DOHH2 (cell line): ENCODE measurements at regions not wholly inside any gene's neighbourhood (a gene's known extent, or its start where the extent isn't known, plus 50 kb on each side); places are given as distances from the start of the nearest gene placed in this dataset.

Experiments used
- H3F3A ChIP-seq: fragments of 200-600 bp; sonication (generic), shearing (Covaris generic); 2 replicates; pipeline ENCODE4 v1.6.0; 2016; ENCODE audit warnings: antibody characterized with exemption, mild to moderate bottlenecking; ENCODE audit not compliant: control insufficient read depth, insufficient read depth
- H3K27ac ChIP-seq: fragments of 200-600 bp; sonication (generic); 2 replicates; pipeline ENCODE4 v1.5.1; 2014; ENCODE audit warnings: low read depth, mild to moderate bottlenecking, low read length, moderate library complexity
- H3K27me3 ChIP-seq: fragments of 200-600 bp; sonication (generic); 2 replicates; pipeline ENCODE4 v1.6.1; 2014; ENCODE audit warnings: mild to moderate bottlenecking, low read length, mixed read lengths; ENCODE audit not compliant: control insufficient read depth
- H3K36me3 ChIP-seq: fragments of 200-600 bp; sonication (generic); 2 replicates; pipeline ENCODE4 v1.6.1; 2014; ENCODE audit warnings: mild to moderate bottlenecking, low read length, moderate library complexity, mixed read lengths; ENCODE audit not compliant: control insufficient read depth
- H3K4me1 ChIP-seq: fragments of 200-600 bp; sonication (generic); 2 replicates; pipeline ENCODE4 v1.6.1; 2014; ENCODE audit warnings: mild to moderate bottlenecking, low read length, mixed read lengths; ENCODE audit not compliant: control insufficient read depth
- H3K4me2 ChIP-seq: fragments of 200-600 bp; sonication (generic); 2 replicates; pipeline ENCODE4 v1.6.0; 2014; ENCODE audit warnings: mild to moderate bottlenecking, low read length, moderate library complexity
- H3K4me3 ChIP-seq: fragments of 200-600 bp; sonication (generic); 2 replicates; pipeline ENCODE4 v1.5.1; 2014; ENCODE audit warnings: mild to moderate bottlenecking, low read length, mixed read lengths
- H3K79me2 ChIP-seq: fragments of 200-600 bp; sonication (generic); 2 replicates; pipeline ENCODE4 v1.6.1; 2014; ENCODE audit warnings: mild to moderate bottlenecking, low read length, mixed read lengths; ENCODE audit not compliant: control insufficient read depth
- H3K9me2 ChIP-seq: fragments of 200-600 bp; sonication (generic); replicated peaks from 2 replicates; pipeline ENCODE4 v1.6.1; 2014; ENCODE audit warnings: mild to moderate bottlenecking, low read length, mixed read lengths; ENCODE audit not compliant: control insufficient read depth
- H3K9me3 ChIP-seq: fragments of 200-600 bp; sonication (generic); 2 replicates; pipeline ENCODE4 v1.6.1; 2014; ENCODE audit warnings: antibody characterized with exemption, low read length, mixed read lengths; ENCODE audit not compliant: control insufficient read depth, insufficient read depth
- H4K20me1 ChIP-seq: fragments of 200-600 bp; sonication (generic); 2 replicates; pipeline ENCODE4 v1.6.0; 2014; ENCODE audit warnings: low read depth, mild to moderate bottlenecking, antibody characterized with exemption, low read length, moderate library complexity; ENCODE audit not compliant: control insufficient read depth, insufficient read depth
- CTCF ChIP-seq: fragments of 200-600 bp; sonication (generic); IDR thresholded peaks from one replicate; pipeline ENCODE4 v1.5.1; 2014; ENCODE audit warnings: antibody characterized with exemption, mild to moderate bottlenecking, low read depth, low read length; ENCODE audit not compliant: poor library complexity, severe bottlenecking
- EZH2phosphoT487 ChIP-seq: fragments of 200-600 bp; sonication (generic); IDR thresholded peaks from 2 replicates; pipeline ENCODE4 v1.6.1; 2017; ENCODE audit warnings: borderline replicate concordance, mild to moderate bottlenecking, antibody characterized with exemption, low read length, moderate library complexity, mixed read lengths

GRCh38 chr13:71021825-71022422 lies 845.1 kb downstream of the DACH1 start:
- Histone ChIP-seq H3K79me2 (no peaks in the 10 kb centered on the region), H3K36me3 (no peaks in the 10 kb centered on the region), H3K4me2 (no peak overlapping the region), H3K27ac (no peak overlapping the region), H3K4me3 (no peak overlapping the region), H4K20me1 (no peaks in the 10 kb centered on the region), H3K9me3 (no peaks in the 10 kb centered on the region), H3F3A (no peaks in the 10 kb centered on the region), H3K9me2 (no peaks in the 10 kb centered on the region), H3K27me3 (no peaks in the 10 kb centered on the region), H3K4me1 (no peaks in the 10 kb centered on the region)
- TF ChIP-seq CTCF, result no peak

GRCh38 chr13:71018995-71019394 lies 848.0 kb downstream of the DACH1 start:
- Histone ChIP-seq H4K20me1 (no peaks in the 10 kb centered on the region), H3K79me2 (no peaks in the 10 kb centered on the region), H3K4me2 (no peak overlapping the region), H3K27ac (no peak overlapping the region), H3K4me3 (no peak overlapping the region), H3K9me3 (no peaks in the 10 kb centered on the region), H3K4me1 (no peaks in the 10 kb centered on the region), H3K9me2 (no peaks in the 10 kb centered on the region), H3F3A (no peaks in the 10 kb centered on the region), H3K27me3 (no peaks in the 10 kb centered on the region), H3K36me3 (no peaks in the 10 kb centered on the region)
- TF ChIP-seq CTCF (no peak), EZH2phosphoT487 (no peak)

- Histone ChIP-seq H3K27me3 (no peaks in the 10 kb centered on the region), H3K9me3 (no peaks in the 10 kb centered on the region), H3K79me2 (no peaks in the 10 kb centered on the region), H3K4me3 (no peak overlapping the region), H3F3A (no peaks in the 10 kb centered on the region), H4K20me1 (no peaks in the 10 kb centered on the region), H3K36me3 (no peaks in the 10 kb centered on the region), H3K27ac (no peak overlapping the region), H3K9me2 (no peaks in the 10 kb centered on the region), H3K4me1 (no peaks in the 10 kb centered on the region), H3K4me2 (no peak overlapping the region)
- no peak for TF ChIP-seq EZH2phosphoT487
- no peak for TF ChIP-seq CTCF
These were observed 848.5 kb downstream of the DACH1 start for GRCh38 chr13:71018544-71018943.
